H1 (cell line): ENCODE measurements at regions not wholly inside any gene's neighbourhood (a gene's known extent, or its start where the extent isn't known, plus 50 kb on each side); places are given as distances from the start of the nearest gene placed in this dataset.

Source experiments
- CTCF ChIA-PET: fragments of 300-600 bp; sonication (Branson Sonifier 250); formaldehyde crosslinking; loops from one replicate; lab custom pipeline; 2021; ENCODE audit not compliant: partially characterized antibody; lab: Charles Lee
- POLR2A ChIA-PET: fragments of 300-600 bp; sonication (Branson Sonifier 250); formaldehyde crosslinking; loops from one replicate; lab custom pipeline; 2021; ENCODE audit warnings: inconsistent platforms; ENCODE audit not compliant: partially characterized antibody; lab: Charles Lee
- DNase-seq, 2 experiments: peaks; one replicate each; pipeline versions ENCODE4 v3.0.0 to v3.0.0-alpha.2; 2010 to 2022; ENCODE audit warnings: low spot score in 2 of 2, low read depth in 1 of 2, mixed read lengths in 1 of 2
- FAIRE-seq: peaks from 2 replicates; lab custom pipeline; 2011; peaks lifted over from hg19 to GRCh38; lab: Jason Lieb, UNC
- H2AFZ ChIP-seq: 2 replicates; pipeline ENCODE4 v1.8.1; 2012; ENCODE audit warnings: low read length, inconsistent platforms
- H2AK5ac ChIP-seq: 2 replicates; pipeline ENCODE4 v1.6.1; 2013; ENCODE audit warnings: low read depth, low read length
- H2BK120ac ChIP-seq: replicated peaks from 2 replicates; pipeline ENCODE3; 2013; ENCODE audit warnings: low read depth, low read length, inconsistent platforms
- H2BK12ac ChIP-seq: 2 replicates; pipeline ENCODE4 v1.6.1; 2013; ENCODE audit warnings: low read depth, low read length
- H2BK15ac ChIP-seq: 2 replicates; pipeline ENCODE4 v1.6.1; 2013; ENCODE audit warnings: low read length
- H2BK20ac ChIP-seq: 2 replicates; pipeline ENCODE4 v1.6.1; 2013; ENCODE audit warnings: low read length
- H2BK5ac ChIP-seq: 2 replicates; pipeline ENCODE4 v1.6.1; 2013; ENCODE audit warnings: low read depth, low read length
- H3K14ac ChIP-seq: 2 replicates; pipeline ENCODE4 v1.6.1; 2013; ENCODE audit warnings: inconsistent platforms; ENCODE audit not compliant: insufficient read length
- H3K18ac ChIP-seq: 2 replicates; pipeline ENCODE4 v1.6.1; 2013; ENCODE audit warnings: low read length; ENCODE audit errors: extremely low read depth
- H3K23ac ChIP-seq: 2 replicates; pipeline ENCODE4 v1.6.1; 2013; ENCODE audit warnings: inconsistent platforms; ENCODE audit not compliant: insufficient read length
- H3K23me2 ChIP-seq: 2 replicates; pipeline ENCODE4 v1.6.1; 2013; ENCODE audit warnings: low read depth, low read length
- H3K27ac ChIP-seq: 2 replicates; pipeline ENCODE4 v1.6.1; 2011; ENCODE audit warnings: low read depth, low read length, inconsistent platforms
- H3K27me3 ChIP-seq, 4 experiments: replicated peaks in 1 of 4; 1 replicate in 1 of 4; 2 replicates in 3 of 4; pipeline versions ENCODE4 v1.6.1 to v1.8.1; 2011 to 2013; ENCODE audit warnings: low read length in 3 of 4, mild to moderate bottlenecking in 3 of 4, inconsistent platforms in 2 of 4, mixed read lengths in 2 of 4, moderate library complexity in 1 of 4; ENCODE audit not compliant: control insufficient read depth in 3 of 4, insufficient read depth in 3 of 4; ENCODE audit errors: extremely low read depth in 1 of 4
- H3K36me3 ChIP-seq, 4 experiments: 2 replicates each; pipeline versions ENCODE4 v1.6.1 to v1.8.1; 2011 to 2013; ENCODE audit warnings: mild to moderate bottlenecking in 4 of 4, low read length in 3 of 4, moderate library complexity in 2 of 4, control low read depth in 1 of 4, inconsistent platforms in 1 of 4; ENCODE audit not compliant: insufficient read depth in 4 of 4, control insufficient read depth in 2 of 4
- H3K4ac ChIP-seq: replicated peaks from 2 replicates; pipeline ENCODE3; 2013; ENCODE audit warnings: low read length, low read depth, mixed read lengths, inconsistent platforms; ENCODE audit not compliant: insufficient read length
- H3K4me1 ChIP-seq, 4 experiments: replicated peaks in 1 of 4; 1 replicate in 1 of 4; 2 replicates in 3 of 4; pipeline versions ENCODE4 v1.6.1 to v1.8.1; 2011 to 2013; ENCODE audit warnings: low read length in 3 of 4, inconsistent platforms in 2 of 4, mixed read lengths in 1 of 4; ENCODE audit not compliant: insufficient read depth in 4 of 4, control insufficient read depth in 3 of 4
- H3K4me2 ChIP-seq, 2 experiments: 2 replicates each; pipeline versions ENCODE4 v1.6.1 to v1.8.1; 2011 to 2013; ENCODE audit warnings: low read depth in 2 of 2, low read length in 2 of 2, control low read depth in 1 of 2, inconsistent platforms in 1 of 2, mild to moderate bottlenecking in 1 of 2; ENCODE audit not compliant: insufficient read depth in 1 of 2
- H3K4me3 ChIP-seq, 4 experiments: fragments of 200-600, 300-600 bp in 1 of 4; sonication (generic), shearing (Covaris generic), sonication (Bioruptor Twin) in 1 of 4; 2 replicates each; pipeline versions ENCODE4 v1.5.1 to v1.8.1; 2011 to 2016; ENCODE audit warnings: low read length in 4 of 4, low read depth in 3 of 4, control low read depth in 2 of 4, inconsistent platforms in 2 of 4, mild to moderate bottlenecking in 2 of 4, mixed read lengths in 1 of 4, moderate library complexity in 1 of 4; ENCODE audit not compliant: insufficient read depth in 2 of 4; ENCODE audit errors: extremely low read depth in 1 of 4
- H3K56ac ChIP-seq: replicated peaks from 2 replicates; pipeline ENCODE3; 2013; ENCODE audit warnings: low read depth, mild to moderate bottlenecking, mixed read lengths, low read length, inconsistent platforms; ENCODE audit not compliant: insufficient read length
- H3K79me1 ChIP-seq: 2 replicates; pipeline ENCODE4 v1.6.1; 2013; ENCODE audit warnings: low read depth, low read length, control low read depth
- H3K79me2 ChIP-seq, 2 experiments: 2 replicates each; pipeline versions ENCODE4 v1.6.1 to v1.8.1; 2012 to 2013; ENCODE audit warnings: low read length in 2 of 2, mild to moderate bottlenecking in 2 of 2, inconsistent platforms in 1 of 2; ENCODE audit not compliant: insufficient read depth in 2 of 2, control insufficient read depth in 1 of 2
- H3K9ac ChIP-seq, 4 experiments: replicated peaks in 1 of 4; 1 replicate in 1 of 4; 2 replicates in 3 of 4; pipeline versions ENCODE4 v1.6.1 to v1.8.1; 2011 to 2013; ENCODE audit warnings: low read depth in 3 of 4, low read length in 3 of 4, control low read depth in 2 of 4, mild to moderate bottlenecking in 2 of 4, moderate library complexity in 2 of 4, inconsistent platforms in 1 of 4; ENCODE audit errors: extremely low read depth in 1 of 4
- H3K9me3 ChIP-seq, 2 experiments: 2 replicates each; pipeline versions ENCODE4 v1.6.1 to v1.8.1; 2012 to 2013; ENCODE audit warnings: mild to moderate bottlenecking in 2 of 2, moderate library complexity in 2 of 2, control low read depth in 1 of 2, inconsistent platforms in 1 of 2, low read depth in 1 of 2, low read length in 1 of 2, mixed read lengths in 1 of 2; ENCODE audit not compliant: insufficient read depth in 2 of 2
- H4K20me1 ChIP-seq, 2 experiments: replicated peaks in 1 of 2; 2 replicates each; pipeline versions ENCODE3 to v1.8.1; 2011 to 2013; ENCODE audit warnings: inconsistent platforms in 2 of 2, low read length in 2 of 2, mild to moderate bottlenecking in 1 of 2; ENCODE audit not compliant: insufficient read depth in 2 of 2, control insufficient read depth in 1 of 2
- H4K5ac ChIP-seq: 2 replicates; pipeline ENCODE4 v1.6.1; 2013; ENCODE audit warnings: low read length, low read depth, mixed read lengths, inconsistent platforms; ENCODE audit not compliant: insufficient read length
- H4K8ac ChIP-seq: 2 replicates; pipeline ENCODE4 v1.8.0; 2013; ENCODE audit warnings: mild to moderate bottlenecking, moderate library complexity, low read length, inconsistent platforms; ENCODE audit not compliant: insufficient read depth; ENCODE audit errors: extremely low read depth
- H4K91ac ChIP-seq: replicated peaks from 2 replicates; pipeline ENCODE3; 2013; ENCODE audit warnings: low read length, mixed read lengths, inconsistent platforms; ENCODE audit not compliant: insufficient read length
- BACH1 ChIP-seq: IDR thresholded peaks from 2 replicates; pipeline ENCODE4 v1.6.1; 2012; ENCODE audit warnings: low read length, improper control_type of control experiment
- BCL11A ChIP-seq, 2 experiments: IDR thresholded peaks; one replicate each; pipeline ENCODE4 v1.6.1; 2011; ENCODE audit warnings: low read depth in 2 of 2, low read length in 2 of 2, mild to moderate bottlenecking in 2 of 2
- EGR1 ChIP-seq: IDR thresholded peaks from 2 replicates; pipeline ENCODE4 v1.6.1; 2011; ENCODE audit warnings: low read depth, low read length, borderline replicate concordance
- EP300 ChIP-seq, 2 experiments: IDR thresholded peaks; 1 replicate in 1 of 2; 2 replicates in 1 of 2; pipeline ENCODE4 v1.6.1; 2011 to 2012; ENCODE audit warnings: low read depth in 2 of 2, low read length in 2 of 2, mild to moderate bottlenecking in 2 of 2, borderline replicate concordance in 1 of 2, inconsistent platforms in 1 of 2, moderate library complexity in 1 of 2
- NANOG ChIP-seq: IDR thresholded peaks from 2 replicates; pipeline ENCODE4 v1.6.1; 2011; ENCODE audit warnings: low read length, low read depth, mild to moderate bottlenecking, inconsistent platforms; ENCODE audit not compliant: insufficient read depth, poor library complexity, severe bottlenecking
- NRF1 ChIP-seq: IDR thresholded peaks from 2 replicates; pipeline ENCODE4 v1.6.1; 2011; ENCODE audit warnings: mild to moderate bottlenecking, low read depth, low read length, improper control_type of control experiment
- RNF2 ChIP-seq: fragments of 200-900, 300-1000 bp; sonication (generic); IDR thresholded peaks from 2 replicates; pipeline ENCODE4 v1.7.1; 2016; ENCODE audit warnings: borderline replicate concordance, low read depth, mild to moderate bottlenecking, antibody characterized with exemption, low read length; ENCODE audit not compliant: poor library complexity, severe bottlenecking; ENCODE audit errors: missing control alignments
- SP1 ChIP-seq: IDR thresholded peaks from 2 replicates; pipeline ENCODE4 v1.6.1; 2011; ENCODE audit warnings: low read depth, low read length
- SP2 ChIP-seq: IDR thresholded peaks from 2 replicates; pipeline ENCODE4 v1.6.1; 2012; ENCODE audit warnings: mild to moderate bottlenecking, low read length, inconsistent platforms
- SRF ChIP-seq: IDR thresholded peaks from 2 replicates; pipeline ENCODE4 v1.6.1; 2011; ENCODE audit warnings: mild to moderate bottlenecking, low read depth, low read length, moderate library complexity
- TBP ChIP-seq: IDR thresholded peaks from 2 replicates; pipeline ENCODE4 v1.6.1; 2011; ENCODE audit warnings: low read depth, low read length, improper control_type of control experiment
- TEAD4 ChIP-seq: IDR thresholded peaks from 2 replicates; pipeline ENCODE4 v1.6.1; 2012; ENCODE audit warnings: low read depth, low read length, inconsistent platforms, mixed read lengths
- WGBS, 2 experiments: shearing (Covaris generic) in 1 of 2; methylation state at CpG; one replicate each; pipeline versions ENCODE4 v1.1.6 to v1.1.7; 2013 to 2015; ENCODE audit warnings: low lambda C conversion rate in 2 of 2, mixed read lengths in 2 of 2, inconsistent platforms in 1 of 2, low coverage in 1 of 2, missing lambda C conversion rate in 1 of 2; ENCODE audit not compliant: insufficient replicate concordance in 2 of 2, insufficient coverage in 1 of 2, insufficient read length in 1 of 2; ENCODE audit errors: extremely low coverage in 1 of 2, missing lambda C conversion rate in 1 of 2; 5-methylcytosine and 5-hydroxymethylcytosine counted together
- TF ChIP-seq, protein P1 (sequence below), 3 experiments: IDR thresholded peaks; 1 replicate in 2 of 3; 2 replicates in 1 of 3; pipeline versions ENCODE4 v1.5.1 to v1.6.1; 2011; ENCODE audit warnings: low read length in 3 of 3, mild to moderate bottlenecking in 3 of 3, inconsistent platforms in 2 of 3, low read depth in 1 of 3, moderate library complexity in 1 of 3; ENCODE audit not compliant: insufficient read depth in 1 of 3; ENCODE audit errors: control extremely low read depth in 1 of 3

GRCh38 chr1:29648798-29649188 is 412.5 kb downstream of the PTPRU start:
- Histone ChIP-seq H4K91ac (no peak overlapping the region), H3K56ac (no peak overlapping the region), H3K14ac (no peak overlapping the region), H3K23me2 (no peaks in the 10 kb centered on the region), H3K4ac (no peak overlapping the region), H3K79me2 (no peaks in the 10 kb centered on the region), H3K23ac (no peak overlapping the region), H3K9me3 (no peaks in the 10 kb centered on the region), H2AK5ac (no peak overlapping the region), H4K5ac (no peak overlapping the region), H3K27me3 (no peaks in the 10 kb centered on the region), H2BK20ac (no peak overlapping the region), H3K36me3 (no peaks in the 10 kb centered on the region), H3K79me1 (no peaks in the 10 kb centered on the region), H3K4me2 (no peak overlapping the region), H4K20me1 (no peaks in the 10 kb centered on the region), H3K4me3 (no peak overlapping the region), H2BK12ac (no peak overlapping the region), H2BK5ac (no peak overlapping the region), H3K18ac (no peak overlapping the region), H3K9ac (no peak overlapping the region), H4K8ac (no peak overlapping the region), H2BK15ac (no peak overlapping the region), H2BK120ac (no peak overlapping the region), H2AFZ (no peak overlapping the region), H3K27ac (no peak overlapping the region), H3K4me1 (no peaks in the 10 kb centered on the region)
- ChIA-PET POLR2A (no interaction called here), CTCF (interaction anchor here (0.6 kb wide), 1 partner anchor 18 kb away, joined by 3 read pairs; no protein-coding TSS in a partner anchor)
- no peak for FAIRE-seq
- DNase-seq = no peak
- 96% methylated on average over 3 of the region's 3 CpGs; no CpG with 5 or more reads in 1 of the 2 experiments for WGBS, 2 experiments
- TF ChIP-seq BACH1 = no peak
- no peak for TF ChIP-seq RNF2
- TF ChIP-seq TBP = no peak
- TF ChIP-seq TEAD4 = no peak
- TF ChIP-seq, protein P1, sequence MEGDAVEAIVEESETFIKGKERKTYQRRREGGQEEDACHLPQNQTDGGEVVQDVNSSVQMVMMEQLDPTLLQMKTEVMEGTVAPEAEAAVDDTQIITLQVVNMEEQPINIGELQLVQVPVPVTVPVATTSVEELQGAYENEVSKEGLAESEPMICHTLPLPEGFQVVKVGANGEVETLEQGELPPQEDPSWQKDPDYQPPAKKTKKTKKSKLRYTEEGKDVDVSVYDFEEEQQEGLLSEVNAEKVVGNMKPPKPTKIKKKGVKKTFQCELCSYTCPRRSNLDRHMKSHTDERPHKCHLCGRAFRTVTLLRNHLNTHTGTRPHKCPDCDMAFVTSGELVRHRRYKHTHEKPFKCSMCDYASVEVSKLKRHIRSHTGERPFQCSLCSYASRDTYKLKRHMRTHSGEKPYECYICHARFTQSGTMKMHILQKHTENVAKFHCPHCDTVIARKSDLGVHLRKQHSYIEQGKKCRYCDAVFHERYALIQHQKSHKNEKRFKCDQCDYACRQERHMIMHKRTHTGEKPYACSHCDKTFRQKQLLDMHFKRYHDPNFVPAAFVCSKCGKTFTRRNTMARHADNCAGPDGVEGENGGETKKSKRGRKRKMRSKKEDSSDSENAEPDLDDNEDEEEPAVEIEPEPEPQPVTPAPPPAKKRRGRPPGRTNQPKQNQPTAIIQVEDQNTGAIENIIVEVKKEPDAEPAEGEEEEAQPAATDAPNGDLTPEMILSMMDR (IDR thresholded peaks at IDR 0.05; ENCODE audit: control extremely low read depth in 1 of 3, insufficient read depth in 1 of 3, low read depth in 1 of 3, low read length in 3 of 3) = no peak
- no peak for TF ChIP-seq SP1
- no peak for TF ChIP-seq EGR1
- TF ChIP-seq BCL11A (IDR thresholded peaks at IDR 0.05; ENCODE audit: low read depth in 2 of 2, low read length in 2 of 2) = no peak
- TF ChIP-seq SP2 = no peak
- no peak for TF ChIP-seq SRF
- no peak for TF ChIP-seq NRF1
- TF ChIP-seq NANOG = no peak
- no peak for TF ChIP-seq EP300 (IDR thresholded peaks at IDR 0.05; ENCODE audit: borderline replicate concordance in 1 of 2, low read depth in 2 of 2, low read length in 2 of 2)
